ENCODE measurements at regions not wholly inside any gene's neighbourhood (a gene's known extent, or its start where the extent isn't known, plus 50 kb on each side); places are given as distances from the start of the nearest gene placed in this dataset.

DNA sequence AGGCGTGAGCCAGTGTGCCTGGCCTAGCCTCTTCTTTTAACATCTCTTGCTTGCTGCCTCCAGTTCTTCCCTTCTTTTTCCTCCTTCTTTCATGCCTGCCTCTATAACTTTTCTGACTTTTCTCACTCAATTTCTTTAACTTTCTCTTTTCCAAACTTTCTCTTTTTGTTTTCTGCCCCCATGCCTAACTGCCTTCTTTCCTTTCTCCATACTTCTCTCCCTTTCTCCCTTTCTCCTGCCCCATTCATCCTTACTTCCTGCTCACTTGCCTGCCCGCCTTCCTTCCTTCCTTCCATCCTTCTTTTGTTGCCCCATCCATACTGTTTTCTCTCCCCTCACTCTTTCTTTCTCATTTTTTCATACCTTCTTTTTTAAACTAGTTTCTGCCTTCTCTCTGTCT lies 105.2 kb downstream of the RBMX2 start:
- TF ChIP-seq, protein P1, sequence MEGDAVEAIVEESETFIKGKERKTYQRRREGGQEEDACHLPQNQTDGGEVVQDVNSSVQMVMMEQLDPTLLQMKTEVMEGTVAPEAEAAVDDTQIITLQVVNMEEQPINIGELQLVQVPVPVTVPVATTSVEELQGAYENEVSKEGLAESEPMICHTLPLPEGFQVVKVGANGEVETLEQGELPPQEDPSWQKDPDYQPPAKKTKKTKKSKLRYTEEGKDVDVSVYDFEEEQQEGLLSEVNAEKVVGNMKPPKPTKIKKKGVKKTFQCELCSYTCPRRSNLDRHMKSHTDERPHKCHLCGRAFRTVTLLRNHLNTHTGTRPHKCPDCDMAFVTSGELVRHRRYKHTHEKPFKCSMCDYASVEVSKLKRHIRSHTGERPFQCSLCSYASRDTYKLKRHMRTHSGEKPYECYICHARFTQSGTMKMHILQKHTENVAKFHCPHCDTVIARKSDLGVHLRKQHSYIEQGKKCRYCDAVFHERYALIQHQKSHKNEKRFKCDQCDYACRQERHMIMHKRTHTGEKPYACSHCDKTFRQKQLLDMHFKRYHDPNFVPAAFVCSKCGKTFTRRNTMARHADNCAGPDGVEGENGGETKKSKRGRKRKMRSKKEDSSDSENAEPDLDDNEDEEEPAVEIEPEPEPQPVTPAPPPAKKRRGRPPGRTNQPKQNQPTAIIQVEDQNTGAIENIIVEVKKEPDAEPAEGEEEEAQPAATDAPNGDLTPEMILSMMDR (conservative IDR thresholded peaks at IDR 0.05 in 1 of 2, IDR thresholded peaks at IDR 0.05 in 1 of 2; ENCODE audit: extremely low read depth in 1 of 2, insufficient read depth in 1 of 2, low read depth in 1 of 2, low read length in 2 of 2): no peak
- TF ChIP-seq EZH2 (IDR thresholded peaks at IDR 0.05; ENCODE audit: borderline replicate concordance, low read length): no peak

All from mammary epithelial cell (primary cell).